H1 (cell line): ENCODE measurements at regions not wholly inside any gene's neighbourhood (a gene's known extent, or its start where the extent isn't known, plus 50 kb on each side); places are given as distances from the start of the nearest gene placed in this dataset.

Experiments
- TF ChIP-seq, protein P1 (sequence below), 3 experiments: IDR thresholded peaks; 1 replicate in 2 of 3; 2 replicates in 1 of 3; pipeline versions ENCODE4 v1.5.1 to v1.6.1; 2011; ENCODE audit warnings: low read length in 3 of 3, mild to moderate bottlenecking in 3 of 3, inconsistent platforms in 2 of 3, low read depth in 1 of 3, moderate library complexity in 1 of 3; ENCODE audit not compliant: insufficient read depth in 1 of 3; ENCODE audit errors: control extremely low read depth in 1 of 3

GRCh38 chr10:60604342-60604741 lies 173.9 kb upstream of the CDK1 start (continued):
- TF ChIP-seq, protein P1, sequence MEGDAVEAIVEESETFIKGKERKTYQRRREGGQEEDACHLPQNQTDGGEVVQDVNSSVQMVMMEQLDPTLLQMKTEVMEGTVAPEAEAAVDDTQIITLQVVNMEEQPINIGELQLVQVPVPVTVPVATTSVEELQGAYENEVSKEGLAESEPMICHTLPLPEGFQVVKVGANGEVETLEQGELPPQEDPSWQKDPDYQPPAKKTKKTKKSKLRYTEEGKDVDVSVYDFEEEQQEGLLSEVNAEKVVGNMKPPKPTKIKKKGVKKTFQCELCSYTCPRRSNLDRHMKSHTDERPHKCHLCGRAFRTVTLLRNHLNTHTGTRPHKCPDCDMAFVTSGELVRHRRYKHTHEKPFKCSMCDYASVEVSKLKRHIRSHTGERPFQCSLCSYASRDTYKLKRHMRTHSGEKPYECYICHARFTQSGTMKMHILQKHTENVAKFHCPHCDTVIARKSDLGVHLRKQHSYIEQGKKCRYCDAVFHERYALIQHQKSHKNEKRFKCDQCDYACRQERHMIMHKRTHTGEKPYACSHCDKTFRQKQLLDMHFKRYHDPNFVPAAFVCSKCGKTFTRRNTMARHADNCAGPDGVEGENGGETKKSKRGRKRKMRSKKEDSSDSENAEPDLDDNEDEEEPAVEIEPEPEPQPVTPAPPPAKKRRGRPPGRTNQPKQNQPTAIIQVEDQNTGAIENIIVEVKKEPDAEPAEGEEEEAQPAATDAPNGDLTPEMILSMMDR (IDR thresholded peaks at IDR 0.05; ENCODE audit: control extremely low read depth in 1 of 3, insufficient read depth in 1 of 3, low read depth in 1 of 3, low read length in 3 of 3): no peak
